ENCODE measurements at regions not wholly inside any gene's neighbourhood (a gene's known extent, or its start where the extent isn't known, plus 50 kb on each side); places are given as distances from the start of the nearest gene placed in this dataset.
"Not testable (repeated sequence)": the region's sequence is repeated elsewhere in the genome, so short reads cannot be mapped to it uniquely, and the experiment has no call there.

DNA sequence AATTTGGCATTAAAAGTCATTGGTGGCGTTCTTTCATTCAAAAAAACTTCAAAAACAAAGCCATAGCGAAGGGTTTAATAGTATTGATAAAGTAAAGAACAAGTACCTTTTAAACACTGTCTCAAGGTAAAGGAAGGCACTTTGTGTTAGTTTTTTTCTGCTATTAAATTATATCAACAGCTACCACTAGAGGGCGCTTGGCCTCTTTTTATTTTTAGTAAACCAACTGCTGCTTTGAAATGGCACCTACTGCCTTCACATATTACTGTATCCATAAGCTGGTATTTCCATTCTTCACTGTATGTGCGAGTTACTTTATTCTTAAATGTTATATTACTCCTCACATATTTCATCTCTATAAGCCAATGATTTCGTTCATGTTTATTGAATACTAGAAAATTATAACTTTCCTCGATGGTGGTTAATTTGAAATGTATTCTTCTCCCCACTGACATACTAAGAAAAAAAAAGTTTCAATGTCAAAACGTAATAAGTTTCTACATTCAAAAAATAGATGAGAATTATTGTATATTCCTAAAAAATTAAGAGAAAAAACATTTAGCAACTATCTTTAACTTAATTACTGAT lies 125.7 kb upstream of the CXADR start:
- peak; percentile 63 for DNase-seq

DNA sequence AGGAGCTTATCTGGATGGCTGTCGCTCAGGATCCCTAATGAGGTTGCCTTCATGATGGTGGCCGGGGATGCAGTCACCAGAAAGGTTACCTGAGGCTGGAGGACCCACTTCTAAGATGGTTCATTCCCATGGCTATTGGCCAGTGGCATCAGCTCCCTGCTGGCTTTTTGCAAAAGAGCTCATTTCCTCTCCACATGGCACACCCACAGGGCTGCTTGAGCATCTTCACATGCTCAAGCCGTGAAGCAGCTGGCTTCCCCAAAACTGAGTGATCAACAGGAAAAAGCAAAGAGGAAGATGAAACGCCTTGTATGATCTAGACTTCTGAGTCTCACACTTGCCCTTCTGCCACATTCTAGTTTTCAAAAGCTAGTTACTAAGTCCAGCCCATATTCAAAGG lies 124.6 kb upstream of the CXADR start:
- no peak for DNase-seq

DNA sequence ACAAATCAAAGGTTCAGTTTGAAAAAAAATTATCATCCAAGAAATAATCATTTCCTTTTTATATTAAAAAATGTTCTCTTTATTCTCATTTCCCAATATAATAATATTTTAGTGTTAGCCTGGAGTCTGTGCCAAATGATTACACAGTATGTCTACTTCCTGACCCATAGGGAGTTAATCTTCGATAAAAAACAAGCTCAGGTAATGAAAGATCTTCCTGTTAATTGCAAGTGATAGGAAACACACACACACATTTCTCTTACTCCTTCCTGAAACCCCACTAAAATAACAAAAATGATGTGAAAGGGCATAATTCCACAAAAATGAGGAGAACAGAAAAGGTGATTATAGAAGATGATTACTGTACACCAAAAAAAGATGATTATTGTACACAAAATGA lies 123.5 kb upstream of the CXADR start:
- DNase-seq, result no peak

DNA sequence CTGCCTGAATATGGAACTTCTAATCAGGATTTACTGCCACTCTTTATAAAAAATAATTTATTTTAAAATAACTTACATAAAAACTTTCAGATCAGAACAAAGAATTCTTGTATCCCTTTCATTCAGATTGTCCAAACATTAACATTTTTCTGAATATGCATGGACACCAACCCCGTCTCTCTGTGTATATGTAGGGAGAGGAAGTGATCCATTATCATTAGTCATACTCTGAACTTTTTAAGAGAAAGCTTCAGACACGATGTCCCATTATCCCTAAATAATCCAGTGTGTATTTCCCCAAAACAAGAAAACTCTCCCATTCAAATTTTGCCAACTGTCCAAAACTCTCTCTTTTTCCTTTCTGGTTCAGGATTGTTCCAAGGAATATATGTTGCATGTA lies 122.3 kb upstream of the CXADR start:
- DNase-seq, result no peak

DNA sequence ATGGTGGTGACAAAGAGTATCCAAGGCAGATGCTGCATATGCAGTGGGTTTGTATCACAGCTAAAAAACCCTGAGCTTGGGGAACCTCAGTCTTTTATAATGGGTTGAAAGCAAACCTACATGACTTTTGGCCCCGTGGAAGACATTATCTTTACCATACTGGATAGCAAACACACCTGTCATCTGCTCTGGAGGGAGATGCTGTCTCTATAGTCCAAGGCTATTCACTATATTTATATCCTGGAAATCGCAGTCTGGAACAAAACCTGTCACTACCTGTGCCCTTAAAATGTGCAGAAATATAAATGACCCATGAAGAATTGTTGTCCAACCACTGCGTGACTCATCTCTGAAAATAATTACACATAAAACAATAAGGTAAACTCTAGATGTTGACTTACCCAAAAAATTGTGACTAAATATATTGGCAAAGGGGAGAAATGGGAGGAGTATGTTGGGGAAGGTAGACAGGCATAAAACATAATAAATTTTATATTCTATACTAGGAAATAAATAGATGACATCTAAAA lies 121.0 kb upstream of the CXADR start:
- DNase-seq, result no peak

DNA sequence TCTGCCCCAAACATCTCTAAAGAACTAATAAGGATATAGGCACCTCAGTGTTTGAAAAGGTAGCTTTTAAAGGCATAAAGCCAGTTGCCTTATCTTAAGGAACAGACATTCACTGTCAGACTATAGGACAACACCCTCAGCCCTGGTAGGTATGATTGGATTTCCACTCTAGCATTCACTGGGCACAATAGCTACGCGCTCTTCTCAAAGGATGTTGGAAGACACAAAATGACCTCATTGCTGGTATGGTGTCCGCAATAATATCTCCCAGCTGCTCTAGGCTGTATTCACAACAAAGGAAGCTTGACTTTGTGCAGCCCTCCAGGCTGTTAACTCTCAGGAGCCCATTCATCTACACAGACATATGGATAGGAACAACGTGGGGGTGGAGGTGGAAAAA lies 119.4 kb upstream of the CXADR start:
- DNase-seq, result no peak

DNA sequence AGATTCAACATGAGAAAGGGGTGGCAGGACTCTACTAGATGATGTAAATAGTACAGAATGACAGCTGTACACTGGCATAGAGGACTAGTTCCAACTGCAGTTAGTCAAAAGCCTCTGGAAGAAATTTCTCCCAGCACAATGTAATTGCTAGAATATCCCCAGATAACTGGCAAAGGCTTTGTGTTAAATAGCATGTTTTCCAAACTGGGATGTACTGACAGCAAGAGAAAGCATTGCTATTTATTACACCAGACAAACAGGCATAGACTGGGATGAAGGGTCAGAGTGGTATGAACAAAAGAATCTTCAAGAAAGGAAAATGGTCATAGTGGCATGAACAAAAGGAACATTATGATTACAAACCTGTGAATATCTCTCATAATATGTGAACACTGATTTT lies 115.9 kb upstream of the CXADR start:
- no peak for DNase-seq

DNA sequence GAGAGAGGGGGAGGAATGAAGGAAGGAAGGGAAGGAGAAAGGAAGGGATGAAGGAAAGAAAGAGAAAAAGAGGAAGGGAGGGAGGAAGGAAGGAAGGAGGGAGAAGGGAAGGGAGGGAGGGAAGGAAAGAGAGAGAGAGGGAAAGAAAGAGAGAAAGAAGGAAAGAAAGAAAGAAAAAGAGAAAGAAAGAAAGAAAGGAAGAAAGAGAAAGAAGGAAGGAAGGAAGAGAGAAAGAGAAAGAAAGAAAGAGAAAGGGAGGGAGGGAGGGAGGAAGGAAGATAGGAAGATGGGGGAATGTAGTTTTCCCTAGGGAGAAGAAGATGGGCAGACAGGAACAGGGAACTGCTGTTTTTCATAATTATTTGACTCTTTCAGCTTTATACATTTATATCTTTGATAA lies 115.1 kb upstream of the CXADR start:
- no peak for DNase-seq

DNA sequence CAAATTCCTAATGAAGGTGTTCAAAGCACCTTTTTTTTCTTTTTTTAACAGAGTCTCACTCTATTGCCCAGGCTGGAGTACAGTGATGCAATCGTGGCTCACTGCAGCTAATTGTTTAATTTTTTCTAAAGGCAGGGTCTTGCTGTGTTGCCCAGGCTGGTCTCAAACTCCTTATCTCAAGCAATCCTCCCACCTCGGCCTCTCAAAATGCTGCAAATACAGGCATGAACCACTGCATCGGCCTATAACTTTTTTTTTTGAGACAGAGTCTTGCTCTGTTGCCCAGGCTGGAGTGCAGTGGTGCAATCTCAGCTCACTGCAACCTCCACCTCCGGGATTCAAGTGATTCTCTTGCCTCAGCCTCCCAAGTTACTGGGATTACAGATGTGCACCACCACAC lies 113.9 kb upstream of the CXADR start:
- DNase-seq, result not testable (repeated sequence)

DNA sequence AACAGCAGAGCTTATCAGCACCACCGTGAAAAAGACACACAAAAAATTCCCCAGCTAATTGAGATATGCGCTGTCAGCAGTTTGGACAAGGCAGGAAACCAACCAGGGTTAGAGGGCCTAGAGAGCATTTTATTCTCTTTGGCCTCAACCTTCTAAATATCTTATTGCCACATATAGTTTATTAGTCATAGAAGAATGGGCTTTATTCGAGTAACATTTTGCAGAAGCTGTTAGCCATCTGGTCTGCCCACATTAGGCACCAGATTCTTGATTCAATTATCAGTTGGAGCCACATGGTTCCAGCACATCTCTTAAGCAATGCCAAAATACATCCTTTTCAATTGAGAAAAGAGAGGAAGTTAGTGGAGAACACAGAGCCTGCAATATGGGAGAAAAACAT lies 109.9 kb upstream of the CXADR start:
- DNase-seq, result no peak

DNA sequence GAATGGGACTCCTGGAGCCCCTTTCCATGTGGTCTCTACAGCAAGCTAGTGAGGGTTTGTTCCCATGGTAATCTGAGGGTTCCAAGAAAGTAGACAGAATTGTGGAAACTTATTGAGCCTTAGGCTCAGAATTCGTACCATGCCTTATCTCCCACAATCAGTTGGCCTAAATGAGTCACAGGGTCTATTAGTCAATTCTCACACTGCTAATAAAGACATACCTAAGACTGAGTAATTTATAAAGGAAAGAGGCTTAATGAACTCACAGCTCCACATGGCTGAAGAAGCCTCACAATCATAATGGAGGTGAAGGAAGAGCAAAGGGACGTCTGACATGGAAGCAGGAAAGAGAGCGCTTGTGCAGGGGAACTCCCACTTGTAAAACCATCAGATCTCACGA lies 106.6 kb upstream of the CXADR start:
- no peak for DNase-seq

DNA sequence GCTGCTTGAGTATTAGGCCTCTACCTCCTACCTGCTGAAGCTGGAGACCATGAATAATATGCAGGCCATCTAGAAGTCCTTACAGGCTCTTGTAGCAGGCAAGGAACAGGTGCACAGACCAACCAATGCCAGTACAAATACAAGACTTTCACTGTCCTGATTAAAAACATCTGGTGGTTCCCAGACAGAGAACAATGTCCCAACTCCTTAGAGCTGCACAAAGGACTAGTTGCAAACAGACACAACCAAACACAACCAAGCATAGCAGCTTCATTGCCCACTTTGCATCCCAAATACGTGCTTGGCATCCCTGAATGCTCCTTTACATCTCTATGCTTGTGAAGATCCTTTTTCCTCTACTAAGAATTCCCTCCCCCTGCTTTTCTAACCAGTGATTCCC lies 98.1 kb upstream of the CXADR start:
- DNase-seq, result no peak

DNA sequence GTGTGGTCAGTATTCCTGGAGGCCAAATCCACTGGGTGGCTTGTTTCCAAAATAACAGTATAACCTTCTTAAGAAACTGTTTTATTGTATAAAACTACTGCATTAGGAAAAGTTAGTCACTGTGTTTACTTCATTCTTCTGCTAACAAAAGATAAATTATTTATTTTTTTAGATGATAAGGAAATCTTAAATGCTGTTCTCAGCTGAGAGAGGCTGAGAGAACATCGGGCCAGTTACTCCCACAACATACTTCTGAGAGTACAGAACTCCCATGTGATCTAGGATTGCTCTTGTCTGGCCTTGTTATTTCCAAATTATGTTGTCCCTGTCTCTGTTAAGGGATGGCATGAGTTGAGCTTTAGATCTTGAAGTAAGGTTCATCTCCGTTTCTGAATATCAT lies 96.7 kb upstream of the CXADR start:
- DNase-seq, result no peak

DNA sequence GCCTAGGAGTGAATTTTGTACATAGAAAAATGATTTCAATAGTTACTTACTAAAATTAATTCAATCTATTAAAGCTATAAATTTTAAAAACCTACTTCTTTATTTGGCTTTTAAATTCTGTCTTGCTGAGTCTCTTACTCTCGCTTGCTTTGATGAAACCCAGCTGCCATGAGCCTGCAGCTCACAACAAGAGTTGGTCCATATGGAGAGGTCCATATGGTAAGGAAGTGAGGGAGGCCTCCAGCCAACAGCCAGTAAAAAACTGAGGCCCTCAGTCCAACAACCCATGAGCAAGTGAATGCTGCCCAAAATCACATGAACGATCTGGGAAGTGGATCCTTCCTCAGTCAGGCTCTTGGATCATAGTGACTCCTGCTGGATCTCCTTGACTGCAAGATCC lies 89.9 kb upstream of the CXADR start:
- DNase-seq, result no peak

DNA sequence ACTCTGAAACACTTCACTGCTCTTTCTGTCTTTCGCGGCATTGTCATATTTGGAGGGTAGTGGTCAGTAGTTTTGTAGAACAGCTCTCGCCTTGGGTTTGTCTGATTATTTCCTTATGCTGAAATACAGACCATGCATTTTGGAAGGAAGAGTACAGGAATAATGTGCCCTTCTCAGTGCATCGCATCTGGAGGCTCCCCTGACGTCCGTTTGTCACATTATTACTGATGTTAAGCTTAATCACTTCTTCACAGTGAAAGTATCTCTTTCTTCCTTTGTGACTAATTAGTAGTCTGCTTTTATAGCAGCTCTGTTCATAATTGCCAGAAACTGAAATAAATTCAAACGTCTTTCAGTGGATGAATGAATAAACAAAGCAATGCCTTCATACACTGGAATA lies 85.7 kb upstream of the CXADR start:
- no peak for DNase-seq

DNA sequence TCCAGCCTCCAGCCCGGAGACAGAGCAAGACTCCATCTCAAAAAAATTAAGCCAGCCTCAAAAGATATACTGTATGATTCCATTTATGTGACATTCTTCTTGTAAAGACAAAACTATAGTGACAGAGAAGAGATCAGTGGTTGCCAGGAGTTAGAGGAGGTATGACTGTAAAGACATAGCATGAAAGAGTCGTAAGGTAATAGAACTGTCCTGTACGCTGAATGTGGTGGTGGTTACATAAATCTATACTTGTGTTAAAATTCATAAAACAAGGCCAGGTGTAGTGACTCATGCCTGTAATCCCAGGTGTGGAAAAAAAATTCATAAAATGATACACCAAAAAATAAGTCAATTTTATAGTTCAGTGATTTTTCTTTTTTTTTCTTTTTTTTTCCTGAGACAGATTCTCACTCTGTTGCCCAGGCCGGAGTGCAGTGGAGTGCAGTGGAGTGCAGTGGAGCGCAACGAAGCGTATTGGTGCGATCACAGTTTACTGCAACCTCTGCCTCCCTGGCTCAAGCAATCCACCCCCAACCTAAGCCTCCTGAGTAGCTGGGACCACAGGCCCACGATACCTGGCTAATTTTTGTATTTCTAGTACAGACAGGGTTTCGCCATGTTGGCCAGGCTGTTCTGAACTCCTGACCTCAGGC lies 84.9 kb upstream of the CXADR start:
- no peak for DNase-seq

DNA sequence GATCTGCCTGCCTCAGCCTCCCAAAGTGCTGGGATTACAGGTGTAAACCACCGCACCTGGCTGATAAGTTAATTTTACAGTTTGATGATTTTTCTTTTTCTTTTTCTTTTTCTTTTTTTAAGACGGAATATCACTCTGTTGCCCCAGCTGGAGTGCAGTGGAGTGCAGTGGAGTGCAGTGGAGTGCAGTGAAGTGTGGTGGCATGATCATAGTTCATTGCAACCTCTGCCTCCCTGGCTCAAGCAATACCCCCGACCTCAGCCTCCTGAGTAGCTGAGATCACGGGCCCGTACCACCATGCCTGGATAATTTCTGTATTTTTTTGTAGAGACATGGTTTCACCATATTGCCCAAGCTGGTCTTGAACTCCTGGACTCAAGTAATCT lies 84.4 kb upstream of the CXADR start:
- no peak for DNase-seq

DNA sequence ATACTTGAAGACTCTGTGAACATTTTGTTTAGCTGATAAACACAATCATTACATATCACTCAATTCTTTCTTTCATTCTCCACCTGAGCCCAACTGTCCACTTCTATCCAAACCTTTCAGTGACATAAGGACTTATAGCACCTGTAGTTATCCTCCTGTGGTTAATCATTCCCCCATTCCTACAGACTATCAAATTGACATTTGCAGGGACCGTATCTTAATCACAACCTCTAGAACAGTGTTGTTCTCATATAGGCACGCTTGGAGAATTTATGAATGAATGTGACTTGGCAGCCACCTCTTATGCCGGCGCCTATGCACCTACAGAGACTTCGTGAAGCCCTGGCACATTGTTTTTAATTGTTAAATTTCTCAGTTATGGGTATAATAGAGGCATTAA lies 83.9 kb upstream of the CXADR start:
- no peak for DNase-seq

DNA sequence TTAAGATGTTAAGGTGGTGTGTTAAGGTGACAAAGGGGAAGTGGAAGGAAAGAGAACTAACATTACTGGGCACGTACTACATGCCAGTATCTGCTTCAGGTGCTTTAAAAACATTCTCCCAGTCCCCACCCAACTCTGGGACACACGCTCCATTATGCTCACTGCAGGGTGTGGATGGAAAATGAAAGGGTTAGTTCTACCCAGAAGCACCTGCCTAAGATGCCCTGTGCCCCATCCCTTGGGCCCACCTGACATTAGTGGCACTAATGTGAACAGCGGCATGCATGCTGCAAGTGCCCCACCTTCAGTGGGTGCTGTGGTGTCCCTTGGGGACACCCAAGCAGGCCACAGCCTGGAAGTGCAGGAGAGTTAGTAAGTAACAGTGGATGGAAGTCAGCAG lies 82.9 kb upstream of the CXADR start:
- no peak for DNase-seq

DNA sequence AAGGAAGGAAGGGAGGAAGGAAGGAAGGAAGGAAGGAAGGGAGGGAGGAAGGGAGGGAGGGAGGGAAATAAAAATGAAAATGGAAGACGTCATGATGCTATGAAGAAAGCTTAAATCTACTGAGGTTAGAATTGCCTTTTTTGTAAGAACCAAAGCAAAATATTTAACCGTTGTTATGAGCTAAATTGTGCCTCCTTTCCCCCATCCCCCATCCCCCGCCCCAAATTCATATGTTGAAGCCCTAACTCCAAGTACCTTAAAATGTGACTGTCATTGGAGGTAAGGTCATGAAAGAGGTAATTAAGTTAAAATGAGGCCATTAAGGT lies 80.1 kb upstream of the CXADR start:
- DNase-seq, result no peak

DNA sequence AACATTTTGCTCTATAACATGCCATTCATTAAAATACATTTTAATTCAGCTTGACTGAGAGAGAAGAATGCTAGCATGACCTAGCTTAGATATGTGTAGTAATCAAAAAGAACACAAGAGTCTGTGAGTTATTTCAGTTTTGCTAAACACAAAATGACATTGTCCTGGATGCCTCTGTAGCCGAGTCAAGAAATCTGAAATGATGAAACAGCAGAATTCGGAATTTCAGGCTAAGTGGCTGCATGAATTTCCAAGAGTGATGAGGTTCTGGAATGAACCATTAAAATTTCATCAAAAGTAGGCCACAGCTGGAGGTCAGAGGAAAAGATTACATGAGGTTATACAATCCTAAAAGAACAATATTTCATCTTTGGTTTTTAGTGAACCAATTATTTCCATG lies 79.1 kb upstream of the CXADR start:
- DNase-seq, result no peak

DNA sequence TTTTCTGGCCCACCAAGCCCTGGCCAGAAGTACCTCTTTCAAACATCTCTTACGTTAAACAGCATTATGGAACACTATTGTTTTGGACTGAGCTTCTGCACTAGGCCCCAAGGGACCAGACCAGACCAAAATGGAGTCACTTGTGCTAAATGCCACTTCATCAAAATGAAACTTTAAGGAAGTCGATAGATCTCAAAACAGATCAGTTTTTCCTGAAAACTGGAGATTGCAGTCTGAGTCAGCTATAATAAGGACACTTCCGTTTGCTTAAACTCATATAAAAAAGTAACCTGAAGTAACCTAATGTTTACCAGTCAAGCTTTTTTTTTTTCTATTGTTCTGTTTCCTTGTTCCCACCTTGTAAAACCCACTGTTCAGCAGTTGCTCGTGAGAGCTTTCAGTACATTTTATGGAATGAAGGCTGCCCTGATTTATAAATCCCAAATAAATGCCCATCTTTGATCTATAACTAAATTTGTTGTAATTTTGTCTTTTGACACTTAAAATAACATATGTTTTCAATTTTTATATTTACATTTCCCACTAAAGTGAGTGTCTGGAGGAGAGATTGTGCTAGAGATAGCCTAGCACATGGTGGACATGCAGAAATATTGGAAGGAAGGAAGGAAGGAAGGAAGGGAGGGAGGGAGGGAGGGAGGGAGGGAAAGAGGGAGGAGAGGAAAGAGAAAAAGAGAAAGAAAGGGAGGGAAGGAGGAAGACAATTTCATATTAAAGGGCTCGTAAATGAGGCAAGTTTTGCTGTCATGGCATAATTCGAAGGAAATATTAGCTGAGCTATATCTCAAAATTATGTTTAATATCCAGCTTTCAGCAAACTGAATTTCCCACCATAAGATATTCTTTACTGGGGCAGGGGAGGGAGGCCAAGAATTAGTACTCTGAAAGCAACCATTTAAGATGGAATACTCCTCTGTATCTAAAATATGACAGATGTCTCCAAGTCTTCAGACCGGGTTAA lies 77.0 kb upstream of the CXADR start:
- no peak for DNase-seq

DNA sequence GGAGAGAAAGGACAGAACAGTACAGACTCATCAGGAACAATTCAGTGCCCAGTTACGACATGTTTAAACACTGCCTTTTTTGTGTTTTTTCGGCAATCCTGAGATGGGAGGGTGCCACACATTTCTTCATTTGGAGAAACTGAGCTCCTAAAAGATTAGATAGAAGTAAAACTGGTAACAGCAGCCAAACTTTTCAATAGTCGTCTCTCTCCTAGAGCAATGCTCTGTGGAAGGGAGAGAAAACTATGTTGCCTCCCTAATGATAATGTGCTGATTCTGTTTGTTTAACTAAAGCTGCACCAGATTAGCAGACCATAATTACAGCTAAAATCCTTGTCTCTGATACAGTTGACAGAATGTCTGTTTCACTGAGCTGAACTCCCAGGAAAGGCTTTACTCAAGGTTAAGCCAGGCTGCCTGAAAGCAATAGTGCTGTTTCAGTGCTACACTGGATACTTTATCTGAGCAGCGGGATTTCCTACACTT lies 76.2 kb upstream of the CXADR start:
- DNase-seq, result no peak

DNA sequence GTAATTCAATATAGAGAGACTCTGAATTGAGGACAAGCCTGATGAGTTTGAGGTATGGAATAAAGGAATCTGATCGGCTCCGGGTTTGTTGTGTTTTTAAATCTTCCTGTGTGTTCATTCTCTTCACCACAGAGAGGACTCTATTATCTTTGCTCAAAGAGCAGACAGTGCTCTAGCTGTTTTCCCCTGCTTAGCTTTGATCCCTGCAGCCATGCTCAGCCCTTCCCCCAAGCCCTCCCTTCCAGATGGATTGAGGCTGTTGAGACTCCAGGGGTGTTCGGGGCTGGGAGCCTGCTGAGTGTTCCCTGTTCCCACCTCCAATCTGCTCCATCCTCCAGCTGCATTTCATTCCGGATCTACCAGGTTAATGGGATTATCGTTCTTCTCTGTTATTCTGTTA lies 74.2 kb upstream of the CXADR start:
- DNase-seq, result no peak
